ENCODE measurements at regions not wholly inside any gene's neighbourhood (a gene's known extent, or its start where the extent isn't known, plus 50 kb on each side); places are given as distances from the start of the nearest gene placed in this dataset.

GRCh38 chr4:28868841-28869240 lies 1851.3 kb upstream of the PCDH7 start:
- ATAC-seq (no peak), DNase-seq (ENCODE audit: low spot score) (no peak)
- no peak overlapping the region for H3K4me3 Mint-ChIP-seq

More at GRCh38 chr4:28868841-28869240, 1851.3 kb upstream of the PCDH7 start:
- H3K27ac Mint-ChIP-seq = no peak overlapping the region
- H3K4me2 ChIP-seq = no peak overlapping the region
- H2AFZ ChIP-seq = no peak overlapping the region
- no peaks in the 10 kb centered on the region for H3K27me3 ChIP-seq (ENCODE audit: insufficient read depth)
- no peaks in the 10 kb centered on the region for H3K4me1 ChIP-seq (ENCODE audit: insufficient read depth)
- no peaks in the 10 kb centered on the region for H3F3A ChIP-seq (replicated peaks; ENCODE audit: low read depth)
- H3K4me1 Mint-ChIP-seq = no peaks in the 10 kb centered on the region
- no peaks in the 10 kb centered on the region for H3K27me3 Mint-ChIP-seq (ENCODE audit: insufficient read depth, low read depth, poor library complexity)
- H3K9me3 Mint-ChIP-seq = no peaks in the 10 kb centered on the region
- H3K9me2 ChIP-seq (ENCODE audit: insufficient read depth) = 0 out of 2 replicates have a peak, but pooled peaks cover under 1% of the 10 kb centered on the region
- no peaks in the 10 kb centered on the region for H3K36me3 Mint-ChIP-seq (ENCODE audit: low read depth)
- no peaks in the 10 kb centered on the region for H3K79me2 ChIP-seq (replicated peaks; ENCODE audit: insufficient read depth)
- no peaks in the 10 kb centered on the region for H4K20me1 ChIP-seq (replicated peaks; ENCODE audit: insufficient read depth)
- TF ChIP-seq NANOG (IDR thresholded peaks at IDR 0.05; ENCODE audit: borderline replicate concordance) (no peak), CREB1 (CRISPR knock-in tag; IDR thresholded peaks at IDR 0.05; ENCODE audit: low read depth) (no peak), ZNF114 (CRISPR knock-in tag; IDR thresholded peaks at IDR 0.05) (no peak), EZH2phosphoT487 (IDR thresholded peaks at IDR 0.05; ENCODE audit: unreplicated experiment) (no peak), EZH2 (IDR thresholded peaks at IDR 0.05; ENCODE audit: low read depth, unreplicated experiment) (no peak), JUNB (IDR thresholded peaks at IDR 0.05; ENCODE audit: unreplicated experiment) (no peak), STAT1 (IDR thresholded peaks at IDR 0.05; ENCODE audit: unreplicated experiment) (no peak), ZNF462 (CRISPR knock-in tag; IDR thresholded peaks at IDR 0.05) (no peak), ZNF331 (CRISPR knock-in tag; IDR thresholded peaks at IDR 0.05; ENCODE audit: low read depth) (no peak)
- TF ChIP-seq, protein P1, sequence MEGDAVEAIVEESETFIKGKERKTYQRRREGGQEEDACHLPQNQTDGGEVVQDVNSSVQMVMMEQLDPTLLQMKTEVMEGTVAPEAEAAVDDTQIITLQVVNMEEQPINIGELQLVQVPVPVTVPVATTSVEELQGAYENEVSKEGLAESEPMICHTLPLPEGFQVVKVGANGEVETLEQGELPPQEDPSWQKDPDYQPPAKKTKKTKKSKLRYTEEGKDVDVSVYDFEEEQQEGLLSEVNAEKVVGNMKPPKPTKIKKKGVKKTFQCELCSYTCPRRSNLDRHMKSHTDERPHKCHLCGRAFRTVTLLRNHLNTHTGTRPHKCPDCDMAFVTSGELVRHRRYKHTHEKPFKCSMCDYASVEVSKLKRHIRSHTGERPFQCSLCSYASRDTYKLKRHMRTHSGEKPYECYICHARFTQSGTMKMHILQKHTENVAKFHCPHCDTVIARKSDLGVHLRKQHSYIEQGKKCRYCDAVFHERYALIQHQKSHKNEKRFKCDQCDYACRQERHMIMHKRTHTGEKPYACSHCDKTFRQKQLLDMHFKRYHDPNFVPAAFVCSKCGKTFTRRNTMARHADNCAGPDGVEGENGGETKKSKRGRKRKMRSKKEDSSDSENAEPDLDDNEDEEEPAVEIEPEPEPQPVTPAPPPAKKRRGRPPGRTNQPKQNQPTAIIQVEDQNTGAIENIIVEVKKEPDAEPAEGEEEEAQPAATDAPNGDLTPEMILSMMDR (conservative IDR thresholded peaks at IDR 0.05; ENCODE audit: low read depth in 2 of 2) = no peak
- TF ChIP-seq, protein P2, sequence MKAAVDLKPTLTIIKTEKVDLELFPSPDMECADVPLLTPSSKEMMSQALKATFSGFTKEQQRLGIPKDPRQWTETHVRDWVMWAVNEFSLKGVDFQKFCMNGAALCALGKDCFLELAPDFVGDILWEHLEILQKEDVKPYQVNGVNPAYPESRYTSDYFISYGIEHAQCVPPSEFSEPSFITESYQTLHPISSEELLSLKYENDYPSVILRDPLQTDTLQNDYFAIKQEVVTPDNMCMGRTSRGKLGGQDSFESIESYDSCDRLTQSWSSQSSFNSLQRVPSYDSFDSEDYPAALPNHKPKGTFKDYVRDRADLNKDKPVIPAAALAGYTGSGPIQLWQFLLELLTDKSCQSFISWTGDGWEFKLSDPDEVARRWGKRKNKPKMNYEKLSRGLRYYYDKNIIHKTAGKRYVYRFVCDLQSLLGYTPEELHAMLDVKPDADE (IDR thresholded peaks at IDR 0.05) = no peak
- no peak overlapping the region for H3K27ac ChIP-seq (ENCODE audit: low read depth)
- H3K4me3 ChIP-seq = no peak overlapping the region
- H3K36me3 ChIP-seq (ENCODE audit: insufficient read depth) = no peaks in the 10 kb centered on the region
